GM04503 (cell line): ENCODE measurements at regions not wholly inside any gene's neighbourhood (a gene's known extent, or its start where the extent isn't known, plus 50 kb on each side); places are given as distances from the start of the nearest gene placed in this dataset.
"Not testable (repeated sequence)": the region's sequence is repeated elsewhere in the genome, so short reads cannot be mapped to it uniquely, and the experiment has no call there.

Experiments
- DNase-seq: peaks from one replicate; pipeline ENCODE4 v3.0.0-alpha.2; 2012; ENCODE audit warnings: low read depth

- no peak for DNase-seq
These were observed 410.2 kb upstream of the CT83 start for GRCh38 chrX:116872931-116873330.

DNA sequence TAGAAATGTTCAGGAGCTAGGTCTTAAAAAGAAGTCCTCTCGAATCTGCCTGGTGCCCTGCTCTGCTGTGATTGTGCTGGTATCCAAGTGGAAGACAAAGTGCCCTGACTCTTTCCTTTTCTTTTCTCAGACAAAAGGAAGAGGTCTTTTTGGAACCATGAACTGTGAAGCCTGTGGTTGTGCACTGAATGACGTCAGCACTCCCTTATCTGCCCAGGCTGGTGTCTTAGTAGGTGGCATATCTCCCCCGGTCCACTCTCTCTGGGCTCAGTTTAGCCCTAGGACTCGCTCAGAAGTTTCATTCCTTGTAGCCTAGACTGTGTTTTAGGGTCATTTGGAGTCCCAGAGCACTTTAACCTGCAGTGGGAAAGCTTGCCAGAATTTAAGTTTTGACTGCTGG is 400.3 kb upstream of the CT83 start:
- DNase-seq: no peak

- no peak for DNase-seq
These were observed 399.6 kb upstream of the CT83 start for GRCh38 chrX:116862340-116862739.

GRCh38 chrX:116841290-116841689 is 378.5 kb upstream of the CT83 start:
- DNase-seq: no peak

DNA sequence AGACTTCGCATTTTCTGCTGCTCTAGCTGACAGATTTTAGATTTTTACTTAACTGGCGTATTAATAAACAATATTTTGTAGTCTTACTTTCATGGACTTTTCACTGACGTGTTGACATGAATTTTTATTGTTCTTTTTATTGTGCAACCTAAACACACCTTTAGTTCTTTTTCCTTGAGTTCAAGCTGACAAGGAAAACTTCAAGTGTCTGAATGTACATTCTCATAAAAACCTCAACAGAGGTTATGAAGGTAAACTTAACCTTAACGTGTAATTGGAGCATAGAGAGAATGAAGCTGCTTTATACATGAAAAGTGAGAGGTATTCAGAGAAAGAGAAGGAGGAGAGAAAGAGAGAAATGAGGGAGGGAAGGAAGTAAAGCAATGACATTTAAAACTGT is 364.3 kb upstream of the CT83 start:
- DNase-seq: no peak

DNA sequence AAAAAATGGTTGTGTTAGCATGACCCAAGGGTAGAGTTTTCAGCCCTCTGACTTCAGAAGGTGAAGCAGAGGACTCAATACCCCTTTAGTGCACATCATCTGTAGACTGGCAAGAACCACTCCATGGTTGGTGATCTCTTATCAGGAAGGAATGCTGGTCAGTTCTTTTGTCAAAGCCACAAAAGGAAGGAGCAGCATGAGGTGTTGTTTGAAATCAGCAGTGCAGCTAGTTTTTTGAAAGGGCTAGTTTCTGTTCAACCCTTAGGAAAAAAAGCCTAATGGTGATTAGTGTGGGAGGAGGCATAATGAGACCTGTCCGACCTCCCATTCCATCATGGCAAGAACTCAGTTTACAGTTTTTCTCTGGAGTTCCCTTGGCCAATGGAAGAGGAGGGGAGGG is 362.0 kb upstream of the CT83 start:
- no peak for DNase-seq

GRCh38 chrX:116823677-116824076 is 360.9 kb upstream of the CT83 start:
- DNase-seq: no peak

DNA sequence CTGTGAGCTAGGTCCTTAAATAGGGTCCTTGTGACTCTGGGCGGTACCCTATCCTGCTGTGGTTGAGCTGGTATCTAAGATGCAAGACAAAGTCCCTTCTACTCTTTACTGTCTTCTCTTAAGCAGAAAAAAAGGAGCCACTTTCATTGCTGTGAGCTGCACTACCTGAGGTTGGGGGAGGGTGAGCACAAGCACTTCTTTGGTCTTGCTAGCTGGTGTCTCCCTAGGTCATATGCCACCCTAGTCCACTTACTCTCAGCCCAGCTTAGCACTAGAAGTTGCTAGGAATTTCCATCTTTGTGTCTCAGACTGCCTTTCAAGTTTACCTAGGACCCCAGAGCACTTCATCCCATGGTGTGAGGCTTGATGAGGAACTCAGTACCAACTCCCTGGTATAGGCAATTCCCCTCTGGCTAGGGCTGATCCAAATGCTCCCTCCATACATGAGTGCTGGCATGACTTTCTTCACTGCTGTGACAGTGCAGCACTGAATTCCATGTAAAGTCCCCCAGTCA is 343.6 kb upstream of the CT83 start:
- no peak for DNase-seq

DNA sequence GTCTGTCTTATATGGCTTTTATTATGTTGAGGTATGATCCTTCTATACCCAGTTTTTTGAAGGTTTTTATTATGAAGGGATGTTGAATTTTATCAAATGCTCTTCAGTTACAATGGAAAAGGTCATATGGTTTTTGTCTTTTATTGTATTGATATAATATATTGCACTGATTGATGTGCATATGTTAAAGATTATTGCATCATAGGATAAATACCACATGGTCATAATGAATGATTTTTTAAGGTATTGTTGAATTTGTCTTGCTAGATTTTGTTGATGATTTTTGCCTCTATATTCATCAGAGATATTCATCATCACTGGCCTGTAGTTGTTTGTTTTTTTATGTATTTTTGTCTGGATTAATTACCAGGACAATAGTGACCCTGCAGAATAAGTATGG is 339.2 kb upstream of the CT83 start:
- DNase-seq: no peak

GRCh38 chrX:116781926-116782325 is 319.1 kb upstream of the CT83 start:
- no peak for DNase-seq

DNA sequence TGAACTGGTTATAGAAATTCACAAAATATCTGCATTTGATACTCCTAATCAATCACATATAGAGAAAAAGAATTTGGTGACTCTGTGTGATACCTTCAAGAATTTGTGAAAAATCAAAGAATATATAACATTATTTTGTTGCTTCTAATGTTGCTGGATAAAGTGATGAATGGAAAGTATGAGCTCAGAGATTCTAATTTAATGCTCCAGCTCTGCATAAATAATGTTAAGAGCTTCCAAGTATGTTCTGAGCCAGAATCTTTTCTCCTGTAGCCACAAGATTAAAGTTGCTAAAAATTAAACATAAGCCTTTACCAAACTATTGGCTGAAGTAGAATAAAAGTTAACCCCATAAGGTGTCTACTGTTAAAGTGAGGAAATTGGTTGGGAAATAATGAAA is 294.7 kb upstream of the CT83 start:
- no peak for DNase-seq

DNA sequence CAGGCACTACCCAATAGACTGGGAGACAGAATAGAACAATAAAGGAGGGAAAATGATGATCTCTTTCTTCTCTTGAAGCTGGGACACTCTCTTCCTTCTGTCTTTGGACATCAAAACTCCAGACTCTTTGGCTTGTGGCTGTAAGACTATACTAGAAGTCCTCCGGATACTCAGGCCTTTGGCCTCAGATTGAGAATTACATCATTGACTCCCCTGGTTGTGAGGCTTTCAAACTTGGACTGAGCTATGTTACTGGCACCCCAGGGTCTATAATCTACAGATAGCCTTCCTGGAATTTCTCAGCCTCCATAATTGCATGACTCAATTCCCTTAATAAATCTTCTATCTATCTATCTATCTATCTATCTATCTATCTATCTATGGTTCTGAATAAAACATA is 294.2 kb upstream of the CT83 start:
- DNase-seq: no peak

- DNase-seq: peak; percentile 7
These were observed 287.2 kb upstream of the CT83 start for GRCh38 chrX:116749943-116750342.

DNA sequence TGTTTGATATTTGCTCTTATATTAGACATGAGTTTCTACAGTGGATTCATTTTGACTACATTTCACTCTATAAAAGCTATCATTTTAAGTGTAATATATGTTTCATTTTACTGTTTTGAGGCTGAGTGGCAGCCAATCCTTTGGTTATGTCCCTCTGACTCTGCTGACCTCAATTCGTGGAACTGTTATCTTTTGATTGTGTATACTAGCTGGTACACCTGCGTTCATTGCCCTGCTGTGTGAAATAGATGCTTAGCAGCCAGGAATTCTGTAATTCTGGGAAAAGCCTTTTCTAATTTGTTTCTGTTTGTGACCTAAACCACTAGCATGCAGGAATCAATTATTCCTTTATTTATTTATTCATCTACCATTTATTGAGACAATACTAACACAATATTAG is 269.4 kb upstream of the CT83 start:
- DNase-seq: no peak

DNA sequence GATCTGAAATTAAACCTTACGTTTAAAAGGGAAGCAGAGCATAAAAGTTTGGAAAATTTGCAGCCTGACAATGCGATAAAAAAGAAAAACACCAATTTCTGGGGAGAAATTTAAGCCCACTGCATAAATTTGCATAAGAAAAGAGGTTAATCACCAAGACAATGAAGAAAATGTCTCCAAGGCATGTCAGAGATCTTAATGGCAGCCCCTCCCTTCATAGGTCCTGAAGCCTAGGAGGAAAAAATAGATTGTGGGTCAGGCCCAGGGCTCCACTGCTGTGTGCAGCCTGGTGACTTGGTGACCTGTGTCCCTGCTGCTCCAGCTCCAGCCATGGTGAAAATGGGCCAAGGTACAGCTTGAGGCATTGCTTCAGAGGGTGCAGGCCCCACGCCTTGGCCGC is 264.0 kb upstream of the CT83 start:
- DNase-seq: no peak

GRCh38 chrX:116694046-116694445 is 231.3 kb upstream of the CT83 start:
- no peak for DNase-seq

GRCh38 chrX:116679544-116679943 is 216.8 kb upstream of the CT83 start:
- DNase-seq: not testable (repeated sequence)

DNA sequence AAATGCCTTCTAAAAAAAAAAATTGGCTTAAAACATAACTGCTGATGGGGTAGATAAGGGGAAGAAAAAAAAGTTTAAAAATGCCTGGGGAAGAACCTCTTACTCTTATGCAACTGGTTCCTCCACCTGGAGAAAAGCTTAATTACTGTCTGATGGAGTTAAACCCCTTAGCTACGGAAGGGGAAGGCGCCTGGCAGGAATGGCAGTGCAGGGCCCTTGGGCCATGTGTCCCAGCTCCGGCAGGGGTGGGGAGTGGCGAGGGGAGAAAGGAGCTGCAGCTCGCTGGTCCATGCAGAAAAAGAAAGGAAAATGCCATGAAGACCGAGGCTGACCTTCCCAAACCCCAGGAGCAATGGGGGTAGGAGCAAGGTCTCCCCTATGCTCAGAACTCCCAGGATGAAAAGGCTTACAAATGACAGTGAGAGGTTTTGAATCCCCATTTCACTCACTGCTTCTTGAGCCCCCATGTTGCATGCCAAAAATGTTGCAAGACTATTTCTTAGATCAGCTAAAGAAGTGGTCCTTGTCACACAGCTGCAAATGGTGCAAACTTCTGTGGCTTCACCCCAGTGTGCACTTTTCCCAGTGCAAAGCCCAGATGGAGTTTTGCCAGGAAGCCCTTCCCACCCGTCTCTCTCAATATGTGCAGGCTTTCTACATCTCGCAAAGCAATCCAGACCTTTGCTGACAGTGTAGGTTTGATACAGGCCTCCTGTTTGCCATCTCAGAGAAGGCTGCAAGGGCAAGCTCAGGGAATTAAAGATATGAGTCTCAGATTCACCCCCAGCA is 204.8 kb upstream of the CT83 start:
- no peak for DNase-seq

DNA sequence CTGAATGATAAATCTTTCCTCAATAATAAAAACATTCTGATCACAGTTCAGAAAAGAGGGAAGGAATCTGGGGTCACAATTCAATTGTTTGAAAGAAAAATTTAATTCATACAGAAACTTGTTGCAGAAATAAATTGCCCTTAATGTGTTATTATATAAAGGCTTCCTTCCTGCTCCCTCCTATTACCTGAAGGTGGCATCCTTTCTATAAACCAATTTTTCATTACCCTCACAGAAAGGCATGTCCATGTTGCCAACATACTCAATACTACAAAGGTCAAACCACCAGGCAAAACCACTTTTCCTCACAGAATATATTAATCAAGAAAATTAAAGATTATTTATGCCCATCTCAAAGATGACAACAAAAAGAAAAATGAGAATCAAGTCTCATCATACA is 194.3 kb upstream of the CT83 start:
- no peak for DNase-seq

DNA sequence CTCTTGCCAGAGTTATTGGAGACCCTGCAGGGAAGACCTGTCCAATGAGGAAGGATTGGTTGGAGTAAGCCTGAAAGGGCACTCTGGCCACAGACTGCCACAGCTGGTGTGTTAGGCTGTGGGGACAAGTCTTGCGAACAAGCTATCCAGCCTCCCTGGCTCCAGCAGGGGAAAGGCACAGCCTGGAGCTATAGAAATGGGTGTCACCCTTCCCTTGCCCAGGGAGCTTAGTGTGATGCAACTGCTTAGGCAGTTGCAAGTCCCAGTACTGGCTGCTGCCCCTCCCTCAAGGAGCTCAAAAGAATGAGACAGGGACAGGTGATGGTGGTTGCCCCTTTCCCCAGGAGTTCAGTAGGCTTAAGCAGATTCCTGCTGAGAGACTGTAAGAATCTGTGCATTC is 165.7 kb upstream of the CT83 start:
- no peak for DNase-seq

DNA sequence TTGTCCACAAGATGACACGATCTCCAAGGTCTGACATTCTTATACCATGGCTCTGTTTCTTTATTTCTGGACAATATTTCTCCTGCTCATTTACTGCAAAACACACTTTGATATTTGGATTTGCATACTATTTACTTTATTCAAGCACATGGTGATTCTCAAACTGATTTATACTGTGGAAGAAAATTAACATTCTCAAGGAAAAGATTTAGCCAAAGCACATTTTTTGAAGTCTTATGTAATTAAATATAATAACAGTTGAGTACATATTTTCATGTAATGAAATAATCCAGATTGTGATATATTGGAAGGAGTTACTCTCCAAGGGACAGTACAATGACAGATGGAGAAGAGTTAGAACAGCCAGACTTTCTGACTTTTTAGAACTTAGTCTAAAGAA is 155.8 kb upstream of the CT83 start:
- DNase-seq: no peak

DNA sequence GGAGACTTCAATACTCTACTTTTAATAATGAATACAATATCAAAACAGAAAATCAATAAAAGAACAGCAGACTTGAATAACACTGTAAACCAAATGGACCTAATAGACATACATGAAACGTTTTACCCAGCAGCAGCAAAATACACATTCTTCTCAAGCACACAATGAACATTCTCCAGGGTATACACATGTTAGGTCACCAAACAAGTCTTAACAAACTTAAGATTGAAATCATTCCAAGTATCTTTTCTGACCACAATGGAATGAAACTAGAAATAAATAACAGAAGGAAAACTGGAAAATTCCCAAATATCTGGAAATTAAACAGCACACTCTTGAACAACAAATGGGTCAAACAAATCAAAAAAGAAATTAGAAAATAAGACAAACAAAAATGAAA is 145.0 kb upstream of the CT83 start:
- no peak for DNase-seq

DNA sequence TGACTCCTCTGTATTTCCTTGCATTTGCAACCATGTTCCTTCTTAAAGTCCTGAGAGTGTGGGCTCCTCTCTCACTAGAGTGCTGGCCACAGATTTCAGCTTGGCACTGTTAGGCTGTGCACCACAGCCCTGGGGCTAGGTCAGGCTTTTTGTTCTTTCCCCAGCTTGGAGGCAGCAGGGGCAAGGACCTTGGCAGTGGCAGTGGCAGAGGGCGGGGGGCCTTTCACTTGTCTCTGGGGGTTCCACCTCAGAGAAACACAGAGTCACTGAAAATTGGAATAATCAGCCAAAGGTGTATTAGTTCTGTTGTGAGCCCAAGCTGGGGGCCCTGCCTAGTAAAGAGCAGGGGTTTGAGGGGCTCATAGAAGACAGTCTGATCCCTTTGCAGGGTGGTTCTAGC is 142.8 kb upstream of the CT83 start:
- no peak for DNase-seq

- DNase-seq: no peak
These were observed 133.2 kb upstream of the CT83 start for GRCh38 chrX:116596010-116596409.
